COLO668 (cell line): ENCODE measurements at regions not wholly inside any gene's neighbourhood (a gene's known extent, or its start where the extent isn't known, plus 50 kb on each side); places are given as distances from the start of the nearest gene placed in this dataset.
"Not testable (repeated sequence)": the region's sequence is repeated elsewhere in the genome, so short reads cannot be mapped to it uniquely, and the experiment has no call there.

Source experiments
- DNase-seq: peaks from one replicate; lab custom pipeline; 2025; ENCODE audit not compliant: unreplicated experiment; lab: John Stamatoyannopoulos, UW

DNA sequence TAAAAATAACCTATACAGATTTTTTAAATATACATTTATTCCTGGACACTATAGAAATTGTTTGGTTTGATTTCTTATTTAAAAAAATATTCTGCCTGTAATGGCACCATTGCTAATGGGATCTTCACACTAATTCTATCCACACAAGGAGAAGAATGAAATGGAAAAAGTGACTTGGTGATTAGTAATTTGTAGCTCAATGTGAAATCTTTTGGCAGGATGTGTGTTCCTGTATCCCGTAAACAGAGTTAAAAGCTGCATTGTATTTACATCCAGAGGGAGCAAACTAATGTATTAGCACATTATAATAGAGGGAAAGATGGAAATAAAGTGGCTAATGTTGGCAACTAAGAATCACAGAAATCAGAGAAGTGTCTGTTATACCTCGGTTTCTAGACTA lies 1455.3 kb upstream of the FLRT2 start:
- no peak for DNase-seq

DNA sequence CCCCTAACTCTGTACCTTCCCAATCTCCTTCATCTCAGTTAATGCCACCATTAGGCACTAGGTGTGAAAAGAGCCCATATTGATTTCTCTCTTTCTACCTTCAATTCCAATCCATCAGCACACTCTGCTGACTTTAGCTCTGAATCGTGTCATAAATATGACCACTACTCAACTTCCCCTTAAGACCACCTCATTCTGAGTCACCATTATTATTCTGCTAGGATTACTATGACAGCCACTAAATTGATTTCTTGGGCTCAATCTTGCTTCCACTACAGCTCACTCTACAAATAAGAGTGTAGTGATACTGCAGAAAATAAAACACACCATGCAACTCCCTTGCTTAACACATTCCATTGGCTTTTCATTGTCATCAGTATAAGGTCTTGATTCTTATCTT lies 1449.0 kb upstream of the FLRT2 start:
- DNase-seq: no peak

DNA sequence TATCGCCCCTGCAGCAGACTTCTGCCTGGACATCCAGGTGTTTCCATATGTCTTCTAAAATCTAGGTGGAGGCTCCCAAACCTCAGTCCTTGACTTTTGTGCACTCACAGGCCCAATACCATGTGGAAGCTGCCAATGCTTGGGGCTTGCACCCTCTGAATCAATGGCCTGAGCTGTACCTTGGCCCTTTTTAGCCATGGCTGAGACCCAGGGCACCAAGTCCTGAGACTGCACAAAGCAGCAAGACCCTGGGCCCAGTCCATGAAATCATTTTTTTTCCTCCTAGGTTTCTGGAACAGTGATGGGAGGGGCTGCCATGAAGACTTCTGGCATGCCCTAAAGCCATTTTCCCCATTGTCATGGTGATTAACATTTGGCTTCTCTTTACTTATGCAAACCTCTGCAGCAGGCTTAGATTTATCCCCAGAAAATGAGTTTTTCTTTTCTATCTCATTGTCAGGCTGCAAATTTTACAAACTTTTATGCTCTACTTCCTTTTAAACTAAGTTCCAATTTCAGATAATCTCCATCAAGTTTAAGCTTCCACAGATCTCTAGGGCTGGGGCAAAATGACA lies 1445.8 kb upstream of the FLRT2 start:
- no peak for DNase-seq

DNA sequence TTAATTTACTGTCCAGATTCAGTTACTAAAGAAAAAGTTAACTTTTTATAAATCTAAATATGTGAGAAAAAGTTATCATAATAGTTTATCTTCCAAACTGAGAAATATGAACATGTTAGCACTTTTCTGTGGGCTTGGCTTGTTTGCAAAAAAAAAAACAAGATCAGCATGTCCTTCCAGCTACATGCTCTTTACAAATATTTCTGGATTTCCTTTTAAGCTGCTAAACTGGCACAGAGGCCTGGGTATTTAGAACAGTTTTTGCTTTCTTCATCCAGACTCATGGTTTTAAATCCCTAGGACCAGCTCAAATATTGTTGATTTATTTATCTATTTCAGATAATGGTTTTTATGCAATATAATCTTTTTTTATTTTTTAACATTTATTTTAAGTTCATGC lies 1444.5 kb upstream of the FLRT2 start:
- no peak for DNase-seq

DNA sequence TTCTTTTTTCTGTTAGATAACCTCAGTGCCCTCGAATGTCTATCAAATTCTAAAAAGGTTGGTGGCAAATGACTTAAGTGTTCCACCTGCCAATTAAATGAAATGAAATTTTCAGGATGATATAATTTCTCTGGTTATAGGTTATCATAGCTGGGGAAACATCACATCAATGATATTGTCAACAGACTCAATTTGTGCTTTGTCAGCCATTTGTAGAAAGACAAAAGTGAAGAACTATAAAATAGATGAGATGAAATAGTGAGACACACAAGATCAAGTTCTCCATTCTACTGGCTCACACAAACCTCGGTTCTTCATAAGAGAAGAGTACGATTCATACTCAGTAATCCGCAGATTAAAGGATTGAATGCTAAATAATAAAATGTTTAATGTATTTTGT lies 1443.2 kb upstream of the FLRT2 start:
- no peak for DNase-seq

DNA sequence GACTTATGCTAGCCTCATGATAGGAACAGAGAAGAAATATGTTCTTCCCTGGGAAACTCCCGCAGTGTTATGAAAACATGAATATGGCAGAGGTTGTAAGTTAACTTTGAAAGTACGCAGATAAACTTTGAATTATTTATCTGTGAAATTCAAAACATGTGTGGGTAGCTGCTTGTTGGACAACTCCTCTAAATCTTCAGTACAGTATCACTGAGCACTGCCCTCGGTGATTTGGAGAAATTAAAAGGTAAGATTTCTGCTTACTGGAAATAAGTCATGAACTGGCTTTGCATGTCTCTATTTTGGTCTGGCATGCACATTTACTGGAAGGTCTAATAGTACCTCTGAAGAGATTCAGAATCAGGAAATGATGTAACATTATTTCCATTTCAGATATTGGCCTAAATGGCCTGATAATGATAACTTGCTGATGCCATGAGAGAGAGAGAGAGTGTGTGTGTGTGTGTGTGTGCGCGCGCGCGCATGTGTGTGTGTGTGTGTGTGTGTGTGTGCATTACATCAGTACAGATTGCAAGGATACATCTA lies 1441.9 kb upstream of the FLRT2 start:
- DNase-seq: no peak

DNA sequence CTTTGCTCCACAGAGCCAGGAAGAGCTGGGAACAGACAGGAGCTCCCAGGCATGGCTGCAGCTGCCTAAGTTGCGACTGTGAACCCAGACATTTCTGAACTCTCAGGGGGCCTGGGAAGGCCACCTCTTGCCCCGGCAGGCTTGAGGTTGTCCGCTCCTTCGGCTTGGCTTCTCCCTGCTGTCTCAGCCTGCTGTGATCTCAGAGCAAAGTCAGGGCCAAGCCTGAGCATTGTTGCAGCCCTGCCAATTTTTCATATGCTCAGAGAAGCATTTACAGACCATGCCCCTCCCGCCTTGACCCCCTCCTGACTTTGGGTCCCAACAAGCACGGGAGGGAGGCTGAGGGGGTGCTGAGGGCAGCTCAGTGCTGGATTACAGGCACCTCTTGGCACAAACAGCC lies 1439.1 kb upstream of the FLRT2 start:
- no peak for DNase-seq

DNA sequence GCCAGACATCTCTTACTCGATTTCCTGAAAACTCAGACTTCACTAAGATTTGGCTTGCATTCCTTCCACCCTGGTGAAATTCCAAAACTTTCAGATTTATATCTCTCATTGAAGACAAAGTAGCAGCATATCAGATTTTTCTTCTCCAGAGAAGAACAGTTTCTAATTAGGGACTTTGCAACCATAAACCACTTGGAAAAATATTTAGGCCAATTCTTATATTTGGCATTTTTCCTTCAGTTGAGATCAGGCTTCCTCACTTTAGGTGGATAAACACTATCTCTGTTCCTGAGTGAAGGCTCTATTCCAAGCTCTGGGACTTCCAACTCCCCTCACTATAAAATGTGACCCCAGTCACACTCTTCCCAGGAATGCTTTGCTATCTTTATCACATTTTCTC lies 1434.3 kb upstream of the FLRT2 start:
- DNase-seq: no peak

DNA sequence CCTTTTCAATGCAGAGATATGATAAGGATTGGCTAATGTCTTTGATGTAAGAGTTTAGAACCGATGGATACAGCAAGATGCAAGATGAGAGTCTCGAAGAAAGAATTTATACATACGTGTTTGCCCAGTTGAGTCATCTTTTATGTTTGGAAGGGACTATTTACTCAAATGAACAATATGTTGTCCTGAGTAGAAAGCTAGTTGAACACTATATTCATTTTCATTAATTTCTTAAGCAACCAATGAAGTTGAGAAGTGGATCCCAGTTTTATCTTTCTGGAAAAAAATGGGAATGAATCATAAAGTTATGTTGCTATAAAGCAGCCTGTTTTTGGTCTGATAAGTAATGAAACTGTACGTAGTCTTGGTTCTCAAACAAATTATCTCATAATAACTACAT lies 1431.7 kb upstream of the FLRT2 start:
- no peak for DNase-seq

DNA sequence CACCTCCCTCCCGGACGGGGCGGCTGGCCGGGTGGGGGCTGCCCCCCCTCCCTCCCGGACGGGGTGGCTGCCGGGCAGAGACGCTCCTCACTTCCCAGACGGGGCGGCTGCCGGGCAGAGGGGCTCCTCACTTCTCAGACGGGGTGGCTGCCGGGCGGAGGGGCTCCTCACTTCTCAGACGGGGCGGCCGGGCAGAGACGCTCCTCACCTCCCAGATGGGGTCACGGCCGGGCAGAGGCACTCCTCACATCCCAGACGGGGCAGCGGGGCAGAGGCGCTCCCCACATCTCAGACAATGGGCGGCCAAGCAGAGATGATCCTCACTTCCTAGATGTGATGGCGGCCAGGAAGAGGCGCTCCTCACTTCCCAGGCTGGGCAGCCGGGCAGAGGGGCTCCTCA lies 1430.4 kb upstream of the FLRT2 start:
- DNase-seq: not testable (repeated sequence)

DNA sequence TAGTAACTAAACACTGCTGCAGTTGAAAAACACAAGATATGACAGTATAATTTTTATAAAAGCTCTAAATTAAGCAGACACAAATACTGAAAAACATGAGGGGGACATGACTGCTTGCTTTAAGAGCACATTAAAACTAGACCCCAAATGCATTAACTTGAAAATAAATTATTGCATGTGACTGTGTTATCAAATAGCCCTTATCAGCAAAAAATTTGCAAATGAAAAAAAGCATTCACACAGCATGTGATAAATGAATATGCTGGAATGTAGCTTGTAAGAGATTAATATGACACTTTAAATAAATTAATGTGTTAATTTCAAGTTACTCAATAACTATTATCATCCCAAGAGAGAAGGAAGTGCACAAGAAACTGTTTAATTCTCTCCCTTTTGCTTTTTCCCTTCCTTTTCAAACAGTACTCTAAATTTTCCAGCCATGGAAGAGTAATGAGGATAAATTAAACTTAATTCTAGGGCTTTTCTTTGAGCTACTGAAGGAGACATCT lies 1422.1 kb upstream of the FLRT2 start:
- DNase-seq: no peak

DNA sequence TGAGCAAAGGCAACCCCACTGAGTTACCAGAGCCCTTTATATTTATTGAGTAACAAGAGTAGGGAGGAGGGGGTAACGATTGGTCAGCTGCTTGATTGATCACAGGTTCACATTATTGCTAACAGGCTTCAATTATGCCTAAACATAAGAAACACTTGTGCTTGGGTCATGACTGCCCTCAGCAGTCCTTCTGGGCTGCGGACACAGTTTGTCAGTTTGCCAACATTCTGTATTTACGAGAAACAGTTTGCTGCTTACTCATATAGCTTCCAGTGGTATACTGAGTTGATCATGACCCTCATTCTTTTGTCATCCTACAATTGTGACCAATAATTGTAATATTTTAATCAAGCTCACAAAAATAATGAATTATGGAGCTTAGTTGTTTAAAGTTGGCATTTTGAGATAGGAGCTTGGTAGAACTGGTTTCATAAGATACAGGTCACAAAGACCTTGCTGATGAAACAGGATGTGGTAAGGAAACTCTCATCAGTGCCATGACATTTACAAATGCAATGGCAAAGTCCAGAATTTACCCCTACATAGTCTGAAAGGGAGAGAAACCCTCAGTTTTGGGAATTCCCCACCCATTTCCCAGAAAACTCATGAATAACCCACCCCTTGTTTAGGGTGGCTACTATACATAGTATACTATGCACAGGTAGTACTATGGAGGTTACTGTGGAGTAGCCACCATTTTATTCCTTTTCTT lies 1421.0 kb upstream of the FLRT2 start:
- no peak for DNase-seq

DNA sequence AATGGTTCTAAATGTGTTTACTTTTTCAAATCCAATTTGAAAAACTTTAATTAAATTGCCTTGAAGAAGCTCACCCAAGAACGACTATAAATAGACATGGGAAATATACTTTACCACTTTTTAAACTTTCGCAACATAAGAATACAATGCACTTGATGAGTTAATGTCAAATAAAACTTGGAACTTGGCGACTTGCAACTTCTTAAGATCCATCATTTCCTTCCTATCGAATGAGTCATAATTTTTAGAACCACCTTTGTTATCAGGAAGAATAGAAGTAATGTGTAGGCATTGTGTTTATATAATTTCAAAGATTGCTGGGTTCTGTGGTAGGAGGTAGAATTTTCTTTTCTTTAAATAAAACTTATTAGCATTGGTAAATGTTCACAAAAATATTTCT lies 1417.4 kb upstream of the FLRT2 start:
- no peak for DNase-seq

DNA sequence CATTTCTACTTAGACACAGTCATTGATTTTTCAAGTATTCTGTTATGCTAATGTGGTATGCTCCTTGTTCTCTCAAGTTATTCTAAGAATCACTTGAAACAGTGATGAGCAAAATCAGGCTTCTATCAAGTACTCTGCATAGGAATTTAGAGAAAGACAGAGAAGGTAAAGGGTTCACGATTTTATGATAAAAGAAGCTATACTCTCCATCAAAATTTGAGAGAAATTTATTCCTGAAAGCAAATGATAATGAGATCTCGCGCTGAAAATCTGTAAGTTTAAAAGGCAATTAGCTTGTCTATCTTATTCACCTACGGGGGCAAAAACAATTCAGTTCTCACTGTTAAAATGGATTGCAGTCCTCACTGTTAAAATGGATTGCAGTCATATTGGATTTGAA lies 1404.3 kb upstream of the FLRT2 start:
- no peak for DNase-seq

DNA sequence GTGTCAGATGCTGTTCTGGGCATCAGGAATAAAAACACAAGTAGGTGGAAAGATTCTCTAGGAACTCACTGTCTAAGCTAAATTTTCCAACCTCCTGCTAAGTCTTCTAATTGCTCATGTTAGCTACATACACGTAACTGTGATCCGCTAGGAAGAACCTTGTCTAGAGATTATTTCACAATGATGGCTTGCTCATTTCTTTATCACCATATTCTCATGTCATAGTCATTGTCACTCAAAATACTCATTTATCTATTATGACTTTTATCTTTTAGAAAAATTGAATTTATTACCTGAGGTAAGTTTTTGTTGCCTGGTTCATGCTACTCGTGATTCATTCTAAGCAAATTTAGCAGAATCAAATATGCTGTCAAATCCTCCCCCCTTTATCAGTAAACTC lies 1402.4 kb upstream of the FLRT2 start:
- DNase-seq: no peak

DNA sequence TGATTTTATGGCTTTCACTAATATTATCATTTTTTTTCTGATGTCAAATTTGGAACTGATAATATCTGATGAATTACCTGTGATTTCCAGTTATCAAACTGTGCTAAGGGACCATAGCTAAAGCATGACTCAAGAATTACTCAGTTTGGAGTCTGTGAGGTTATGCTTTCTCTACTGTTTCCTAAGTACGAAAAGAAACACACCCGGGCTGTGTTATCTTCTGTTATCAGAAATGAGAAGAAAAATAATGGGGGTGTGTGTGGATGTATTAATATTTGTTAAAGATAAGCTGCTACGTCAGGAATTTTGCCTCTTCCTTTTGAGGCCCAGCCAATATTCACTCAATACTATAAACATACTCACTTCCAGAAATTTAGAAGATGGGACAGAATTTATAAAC lies 1401.9 kb upstream of the FLRT2 start:
- no peak for DNase-seq

DNA sequence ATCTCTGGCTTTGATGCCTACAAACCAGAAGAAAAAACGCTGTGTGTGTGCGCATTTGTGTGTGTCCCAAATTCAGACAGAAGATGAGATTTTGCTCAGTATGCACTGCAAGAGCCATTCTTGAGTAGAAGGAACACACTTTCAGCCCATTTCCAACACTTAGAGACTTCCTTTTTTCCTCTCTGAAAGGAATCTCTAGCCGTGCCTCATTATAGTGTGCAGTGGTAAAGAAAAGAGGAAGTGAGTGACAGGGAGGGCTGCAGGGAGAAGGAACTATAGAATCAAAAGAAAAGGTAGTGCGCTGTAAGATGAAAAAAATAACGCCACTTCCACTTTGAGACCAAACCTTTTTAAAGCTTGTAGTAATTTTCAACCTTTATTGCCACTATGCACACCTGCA lies 1400.9 kb upstream of the FLRT2 start:
- DNase-seq: no peak

DNA sequence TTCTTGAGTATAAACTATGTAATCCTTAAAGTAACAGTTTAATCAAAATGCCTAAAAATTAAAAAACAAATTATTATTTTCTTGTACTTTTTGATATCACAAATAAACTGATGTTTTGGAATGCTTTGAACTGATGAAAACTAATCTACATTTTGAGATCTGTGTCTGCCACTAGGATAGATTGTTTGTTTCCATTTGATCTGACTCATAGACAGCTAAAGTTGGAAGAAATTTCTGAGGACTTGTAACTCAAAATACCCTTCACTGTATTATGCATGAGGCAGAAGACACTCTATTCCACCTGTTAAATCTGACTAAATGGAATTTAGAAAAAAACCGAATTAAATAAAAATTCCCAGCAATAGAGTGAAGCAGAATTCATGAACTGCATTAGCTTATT lies 1400.0 kb upstream of the FLRT2 start:
- DNase-seq: no peak

DNA sequence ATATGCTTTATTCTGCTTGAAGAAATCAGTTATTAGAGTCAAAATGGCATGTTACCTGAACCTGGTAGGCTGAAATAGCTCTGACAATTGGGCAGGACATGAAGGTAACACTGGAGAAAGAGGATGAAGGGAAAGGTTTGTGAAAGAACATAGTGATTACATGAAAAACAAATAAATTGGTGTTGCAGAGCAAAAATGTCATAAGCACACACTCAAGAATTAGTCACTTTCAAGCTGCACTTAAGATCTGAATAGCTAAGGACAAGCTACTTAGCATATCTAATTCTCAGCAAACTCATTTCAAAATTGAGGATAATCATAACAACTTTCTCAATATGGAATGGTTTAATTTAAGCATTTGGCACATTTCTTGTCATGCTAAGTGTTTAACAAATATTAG lies 1398.0 kb upstream of the FLRT2 start:
- no peak for DNase-seq

DNA sequence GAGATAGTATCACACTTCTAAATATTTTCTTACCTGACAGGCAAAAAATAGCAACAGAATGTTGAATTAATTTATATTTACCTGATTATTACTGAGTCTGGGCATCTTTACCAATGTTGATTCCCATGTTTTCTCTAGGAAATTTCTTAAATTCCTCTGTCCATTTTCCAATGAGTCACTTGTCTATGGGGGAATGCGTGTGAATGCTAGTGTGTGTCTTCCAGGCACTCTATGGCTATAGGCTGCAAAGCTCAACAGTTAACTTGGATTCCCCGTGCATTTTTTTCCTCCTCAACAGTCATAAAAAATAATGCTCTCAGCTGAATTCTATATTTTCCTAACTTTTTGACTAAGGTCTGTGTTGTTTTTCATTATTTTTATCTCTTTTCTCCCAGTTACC lies 1385.8 kb upstream of the FLRT2 start:
- no peak for DNase-seq

DNA sequence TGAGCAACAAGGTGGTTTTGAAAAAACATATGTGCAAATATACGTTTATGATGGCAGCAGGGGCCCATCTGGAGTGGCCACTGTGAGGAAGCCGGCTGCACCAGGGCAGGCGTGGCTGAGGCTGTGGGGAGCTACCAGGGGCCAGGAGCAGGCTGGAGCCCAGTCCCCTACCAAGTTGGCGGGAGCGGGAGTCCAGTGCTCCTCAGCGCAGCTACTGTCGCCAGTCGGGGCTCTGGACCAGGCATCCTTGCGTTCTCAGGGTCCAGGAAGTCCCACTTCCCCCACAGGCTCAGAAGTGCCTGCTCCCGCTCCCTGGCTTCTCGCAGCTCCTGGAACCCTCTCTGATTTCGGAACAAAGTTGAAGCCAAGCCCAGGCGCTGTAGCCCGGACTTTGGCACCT lies 1377.5 kb upstream of the FLRT2 start:
- DNase-seq: no peak

DNA sequence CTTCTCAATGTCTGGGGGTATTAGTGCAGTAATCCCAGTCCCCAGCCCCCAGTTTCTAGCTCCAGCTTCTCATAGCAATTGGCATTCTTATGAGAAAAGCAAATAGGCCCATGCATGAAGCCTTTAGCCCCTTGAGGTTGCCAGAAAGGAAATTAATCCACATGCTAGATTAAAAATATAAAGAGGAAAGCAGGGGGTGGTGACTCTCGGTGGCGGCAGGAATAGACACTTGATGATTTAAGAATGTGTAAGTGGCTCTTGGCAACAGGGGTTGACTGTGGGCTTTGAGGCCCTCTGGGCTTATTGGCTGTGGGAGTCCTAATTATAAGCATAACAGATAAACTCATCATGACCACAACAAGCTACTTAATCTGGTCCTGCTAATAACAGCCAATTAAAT lies 1367.3 kb upstream of the FLRT2 start:
- no peak for DNase-seq

DNA sequence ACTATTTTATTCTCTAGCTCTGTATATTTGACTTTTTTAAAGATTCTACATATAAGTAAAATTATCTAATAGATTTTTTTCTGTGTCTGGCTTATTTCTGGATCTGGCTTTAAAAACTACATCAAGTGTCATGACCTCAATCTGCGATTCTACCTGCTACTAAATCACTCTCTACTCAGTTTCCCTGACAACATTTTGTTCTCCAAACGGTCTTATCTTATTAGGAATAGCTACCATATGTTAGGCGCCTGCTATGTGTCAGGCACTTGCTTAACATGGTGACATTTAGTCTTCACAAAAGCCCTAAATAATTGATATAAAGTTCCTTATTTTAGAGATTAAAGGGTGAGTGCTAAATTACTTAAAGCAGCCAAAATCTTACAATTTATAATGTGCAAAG lies 1362.9 kb upstream of the FLRT2 start:
- no peak for DNase-seq
